Kidney epithelial cell (primary cell): ENCODE measurements at regions not wholly inside any gene's neighbourhood (a gene's known extent, or its start where the extent isn't known, plus 50 kb on each side); places are given as distances from the start of the nearest gene placed in this dataset.

Experiments
- DNase-seq: peaks from one replicate; pipeline ENCODE4 v3.0.0-alpha.2; 2010; ENCODE audit warnings: low read depth
- H3K27me3 ChIP-seq: 2 replicates; pipeline ENCODE4 v1.6.0; 2011; ENCODE audit warnings: low read length; ENCODE audit not compliant: control insufficient read depth, insufficient read depth
- H3K36me3 ChIP-seq: 2 replicates; pipeline ENCODE4 v1.5.1; 2011; ENCODE audit warnings: low read length; ENCODE audit not compliant: control insufficient read depth, insufficient read depth
- H3K4me3 ChIP-seq: 2 replicates; pipeline ENCODE4 v1.5.1; 2011; ENCODE audit warnings: low read depth, mild to moderate bottlenecking, control low read depth, low read length
- TF ChIP-seq, protein P1 (sequence below): IDR thresholded peaks from 2 replicates; pipeline ENCODE4 v1.5.1; 2011; ENCODE audit warnings: mild to moderate bottlenecking, moderate library complexity, low read length, control low read depth, inconsistent platforms; ENCODE audit not compliant: insufficient read depth, poor library complexity, severe bottlenecking

DNA sequence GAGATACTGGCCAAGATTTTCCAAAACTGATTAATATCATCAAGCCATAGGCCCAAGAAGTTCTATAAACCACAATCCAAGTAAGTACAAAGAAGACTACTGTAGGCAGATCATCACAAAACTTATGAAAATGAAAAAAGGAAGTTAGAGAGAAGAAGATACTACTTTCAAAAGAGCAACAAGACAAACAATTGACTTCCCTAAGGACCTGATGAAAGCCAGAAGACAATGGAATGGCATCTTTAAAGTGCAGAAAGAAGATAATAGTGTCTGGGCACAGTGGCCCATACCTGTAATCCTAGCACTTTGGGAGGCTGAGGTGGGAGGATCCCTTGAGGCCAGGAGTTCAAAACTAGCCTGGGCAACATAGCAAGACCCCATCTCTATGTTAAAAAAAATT, 243.1 kb downstream of the PRDM2 start:
- H3K36me3 ChIP-seq: no peaks in the 10 kb centered on the region
- DNase-seq: no peak
- TF ChIP-seq, protein P1, sequence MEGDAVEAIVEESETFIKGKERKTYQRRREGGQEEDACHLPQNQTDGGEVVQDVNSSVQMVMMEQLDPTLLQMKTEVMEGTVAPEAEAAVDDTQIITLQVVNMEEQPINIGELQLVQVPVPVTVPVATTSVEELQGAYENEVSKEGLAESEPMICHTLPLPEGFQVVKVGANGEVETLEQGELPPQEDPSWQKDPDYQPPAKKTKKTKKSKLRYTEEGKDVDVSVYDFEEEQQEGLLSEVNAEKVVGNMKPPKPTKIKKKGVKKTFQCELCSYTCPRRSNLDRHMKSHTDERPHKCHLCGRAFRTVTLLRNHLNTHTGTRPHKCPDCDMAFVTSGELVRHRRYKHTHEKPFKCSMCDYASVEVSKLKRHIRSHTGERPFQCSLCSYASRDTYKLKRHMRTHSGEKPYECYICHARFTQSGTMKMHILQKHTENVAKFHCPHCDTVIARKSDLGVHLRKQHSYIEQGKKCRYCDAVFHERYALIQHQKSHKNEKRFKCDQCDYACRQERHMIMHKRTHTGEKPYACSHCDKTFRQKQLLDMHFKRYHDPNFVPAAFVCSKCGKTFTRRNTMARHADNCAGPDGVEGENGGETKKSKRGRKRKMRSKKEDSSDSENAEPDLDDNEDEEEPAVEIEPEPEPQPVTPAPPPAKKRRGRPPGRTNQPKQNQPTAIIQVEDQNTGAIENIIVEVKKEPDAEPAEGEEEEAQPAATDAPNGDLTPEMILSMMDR: no peak
- H3K27me3 ChIP-seq: no peaks in the 10 kb centered on the region
- H3K4me3 ChIP-seq: no peak overlapping the region

DNA sequence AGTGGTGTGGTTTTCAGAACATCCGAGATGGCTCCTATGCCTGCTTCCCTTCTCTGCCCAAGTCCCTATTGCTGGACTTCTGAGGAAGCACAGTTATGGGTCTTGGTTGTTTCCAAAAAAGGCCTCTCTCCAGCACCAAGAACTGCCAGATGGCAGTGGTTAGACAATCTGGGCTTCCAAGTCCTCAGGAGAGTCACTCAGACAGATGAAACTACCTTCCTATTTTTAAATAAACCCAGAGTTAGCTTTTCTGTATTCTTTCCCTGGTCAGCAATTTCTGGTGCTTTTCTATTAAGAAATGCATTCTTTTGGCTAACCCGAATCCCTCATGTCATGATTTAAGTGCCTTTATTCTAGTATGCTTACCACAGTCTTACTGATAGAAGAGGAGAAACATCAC, 245.9 kb downstream of the PRDM2 start:
- Histone ChIP-seq H3K4me3 (no peak overlapping the region), H3K27me3 (no peaks in the 10 kb centered on the region), H3K36me3 (no peaks in the 10 kb centered on the region)
- no peak for DNase-seq
- TF ChIP-seq, protein P1: no peak

DNA sequence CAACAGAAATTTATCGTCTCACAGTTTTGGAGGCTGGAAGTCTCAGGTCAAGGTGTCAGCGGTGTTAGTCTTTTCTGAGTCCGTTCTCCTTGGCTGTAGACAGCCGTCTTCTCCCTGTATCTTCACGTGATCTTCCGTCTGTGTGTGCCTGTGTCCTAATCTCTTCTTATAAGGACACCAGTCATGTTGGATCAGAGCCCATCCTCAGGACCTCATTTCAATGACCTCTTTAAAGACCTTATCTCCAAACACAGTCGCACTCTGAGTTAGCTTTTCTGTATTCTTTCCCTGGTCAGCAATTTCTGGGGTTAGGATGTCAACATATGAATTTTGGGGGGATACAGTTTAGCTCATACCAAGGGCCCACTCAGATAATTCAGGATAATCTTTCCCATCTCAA, 247.7 kb downstream of the PRDM2 start:
- Histone ChIP-seq H3K27me3 (no peaks in the 10 kb centered on the region), H3K36me3 (no peaks in the 10 kb centered on the region), H3K4me3 (no peak overlapping the region)
- TF ChIP-seq, protein P1: no peak
- DNase-seq: no peak

DNA sequence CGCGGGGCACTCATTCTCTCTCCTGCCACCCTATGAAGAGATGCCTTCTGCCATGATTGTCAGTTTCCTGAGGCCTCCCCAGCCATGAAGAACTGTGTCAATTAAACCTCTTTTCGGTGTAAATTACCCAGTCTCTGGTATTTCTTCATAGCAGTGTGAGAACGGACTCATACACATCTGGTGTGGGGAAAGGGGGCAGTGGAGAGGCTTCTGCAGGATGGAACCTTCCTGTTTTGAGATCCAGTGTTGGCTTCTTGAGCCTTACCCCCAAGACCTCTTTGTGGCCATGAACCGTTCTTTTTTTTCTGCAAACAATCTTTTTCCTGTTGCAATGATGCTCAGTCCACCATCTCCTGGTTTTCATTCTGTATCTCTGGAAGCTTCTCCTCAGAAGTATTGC, 248.4 kb downstream of the PRDM2 start:
- Histone ChIP-seq H3K27me3 (no peaks in the 10 kb centered on the region), H3K4me3 (no peak overlapping the region), H3K36me3 (no peaks in the 10 kb centered on the region)
- TF ChIP-seq, protein P1: no peak
- no peak for DNase-seq

DNA sequence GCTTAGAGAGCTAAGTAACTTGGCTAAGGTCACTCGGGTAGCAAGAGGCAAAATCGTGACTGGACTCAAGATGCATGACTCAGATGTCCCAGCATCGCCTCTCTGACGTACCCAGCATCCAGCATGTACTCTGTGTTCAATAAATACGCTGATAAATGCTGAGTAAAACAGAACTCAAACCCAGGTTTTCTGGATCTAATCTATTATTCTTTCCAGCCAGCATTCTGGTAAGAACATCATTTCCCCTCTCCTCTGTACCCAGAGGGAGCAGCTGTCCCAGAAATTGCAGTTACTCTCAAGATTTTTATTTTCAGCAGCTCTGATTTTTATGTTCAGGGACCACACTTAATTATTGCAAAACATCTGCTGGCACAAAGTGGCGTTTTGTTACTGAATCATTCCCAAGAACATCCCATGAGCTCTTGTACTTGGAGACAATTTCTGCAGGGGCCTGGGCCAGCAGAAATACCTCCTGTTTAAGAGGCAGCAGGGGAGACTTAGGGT, 249.0 kb downstream of the PRDM2 start:
- no peak overlapping the region for H3K4me3 ChIP-seq
- no peak for DNase-seq
- TF ChIP-seq, protein P1: no peak
- no peaks in the 10 kb centered on the region for H3K36me3 ChIP-seq
- no peaks in the 10 kb centered on the region for H3K27me3 ChIP-seq

DNA sequence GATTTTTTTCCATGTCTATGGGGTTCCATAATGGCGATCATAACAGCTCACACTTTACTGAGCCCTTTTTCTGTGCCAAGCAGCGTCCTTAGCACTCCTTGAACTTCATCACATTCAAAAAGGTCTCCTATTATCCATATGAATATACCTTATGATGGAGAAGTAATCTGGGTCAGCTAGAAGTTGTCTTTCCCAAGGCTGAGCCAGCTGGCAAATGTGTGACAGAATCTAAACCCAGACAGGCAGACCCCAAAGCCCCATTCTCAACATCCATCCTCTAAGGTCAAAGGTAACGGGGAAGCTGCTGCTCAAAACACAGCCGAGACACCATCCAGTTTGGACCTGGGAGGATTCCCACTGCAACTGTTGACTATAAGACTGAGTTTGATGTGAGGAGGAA, 249.6 kb downstream of the PRDM2 start:
- no peaks in the 10 kb centered on the region for H3K36me3 ChIP-seq
- TF ChIP-seq, protein P1: no peak
- H3K4me3 ChIP-seq: no peak overlapping the region
- no peaks in the 10 kb centered on the region for H3K27me3 ChIP-seq
- DNase-seq: no peak
